ENCODE measurements at regions not wholly inside any gene's neighbourhood (a gene's known extent, or its start where the extent isn't known, plus 50 kb on each side); places are given as distances from the start of the nearest gene placed in this dataset.

GRCh38 chr18:5630900-5631413, 87.2 kb upstream of the EPB41L3 start:
- no peak for TF ChIP-seq CTCF (IDR thresholded peaks at IDR 0.05 in 2 of 3, conservative IDR thresholded peaks at IDR 0.05 in 1 of 3; ENCODE audit: borderline replicate concordance in 1 of 3, insufficient read depth in 1 of 3, low read depth in 2 of 3, low read length in 2 of 3)
- TF ChIP-seq POLR2A (IDR thresholded peaks at IDR 0.05; ENCODE audit: borderline replicate concordance, extremely low read depth, insufficient read depth, insufficient read length) = no peak
- TF ChIP-seq CEBPB (IDR thresholded peaks at IDR 0.05; ENCODE audit: low read depth) = no peak
- TF ChIP-seq EZH2 (IDR thresholded peaks at IDR 0.05) = no peak
- TF ChIP-seq MAX (IDR thresholded peaks at IDR 0.05) = no peak
- no peak for TF ChIP-seq ZFX (IDR thresholded peaks at IDR 0.05)
- no peak for TF ChIP-seq POLR2AphosphoS5 (IDR thresholded peaks at IDR 0.05; ENCODE audit: low read depth, low read length)
- no peak for TF ChIP-seq REST (IDR thresholded peaks at IDR 0.05; ENCODE audit: low read depth)
- TF ChIP-seq JUND (IDR thresholded peaks at IDR 0.05) = no peak
- no peak for TF ChIP-seq EGR1 (IDR thresholded peaks at IDR 0.05; ENCODE audit: low read depth)
- no peak for TF ChIP-seq YY1 (IDR thresholded peaks at IDR 0.05; ENCODE audit: extremely low read depth, insufficient replicate concordance, low read depth, low read length)
- TF ChIP-seq SP1 (IDR thresholded peaks at IDR 0.05; ENCODE audit: low read depth) = no peak
